H1 (cell line): ENCODE measurements at regions not wholly inside any gene's neighbourhood (a gene's known extent, or its start where the extent isn't known, plus 50 kb on each side); places are given as distances from the start of the nearest gene placed in this dataset.

Experiments
- JUND ChIP-seq: IDR thresholded peaks from 2 replicates; pipeline ENCODE4 v1.6.1; 2011; ENCODE audit warnings: mild to moderate bottlenecking, improper control_type of control experiment, low read length
- TEAD4 ChIP-seq: IDR thresholded peaks from 2 replicates; pipeline ENCODE4 v1.6.1; 2012; ENCODE audit warnings: low read depth, low read length, inconsistent platforms, mixed read lengths
- TF ChIP-seq, protein P1 (sequence below): IDR thresholded peaks from 2 replicates; pipeline ENCODE4 v1.6.1; 2012; ENCODE audit warnings: low read length, inconsistent platforms
- TF ChIP-seq, protein P2 (sequence below): IDR thresholded peaks from 2 replicates; pipeline ENCODE4 v1.6.1; 2012; ENCODE audit warnings: inconsistent platforms

DNA sequence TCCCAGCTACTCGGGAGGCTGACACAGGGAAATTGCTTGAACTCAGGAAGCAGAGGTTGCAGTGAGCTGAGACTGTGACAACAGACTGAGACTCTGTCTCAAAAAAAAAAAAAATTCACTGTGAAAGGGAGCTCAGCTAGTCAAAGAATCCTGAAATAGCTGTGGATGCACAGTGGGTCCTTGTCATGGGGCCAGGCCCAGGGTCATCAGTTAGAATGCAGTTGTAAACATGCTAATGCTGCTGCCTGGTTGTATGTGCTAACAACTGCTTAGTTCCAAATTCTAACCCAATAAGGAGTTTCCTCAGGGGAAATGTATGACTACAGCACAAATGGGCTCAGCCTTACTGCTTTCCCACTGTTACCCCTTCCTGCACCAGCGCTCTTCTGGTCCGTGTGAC is 84.0 kb downstream of the PALM2AKAP2 start (continued):
- TF ChIP-seq, protein P1, sequence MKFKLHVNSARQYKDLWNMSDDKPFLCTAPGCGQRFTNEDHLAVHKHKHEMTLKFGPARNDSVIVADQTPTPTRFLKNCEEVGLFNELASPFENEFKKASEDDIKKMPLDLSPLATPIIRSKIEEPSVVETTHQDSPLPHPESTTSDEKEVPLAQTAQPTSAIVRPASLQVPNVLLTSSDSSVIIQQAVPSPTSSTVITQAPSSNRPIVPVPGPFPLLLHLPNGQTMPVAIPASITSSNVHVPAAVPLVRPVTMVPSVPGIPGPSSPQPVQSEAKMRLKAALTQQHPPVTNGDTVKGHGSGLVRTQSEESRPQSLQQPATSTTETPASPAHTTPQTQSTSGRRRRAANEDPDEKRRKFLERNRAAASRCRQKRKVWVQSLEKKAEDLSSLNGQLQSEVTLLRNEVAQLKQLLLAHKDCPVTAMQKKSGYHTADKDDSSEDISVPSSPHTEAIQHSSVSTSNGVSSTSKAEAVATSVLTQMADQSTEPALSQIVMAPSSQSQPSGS: no peak
- TF ChIP-seq, protein P2, sequence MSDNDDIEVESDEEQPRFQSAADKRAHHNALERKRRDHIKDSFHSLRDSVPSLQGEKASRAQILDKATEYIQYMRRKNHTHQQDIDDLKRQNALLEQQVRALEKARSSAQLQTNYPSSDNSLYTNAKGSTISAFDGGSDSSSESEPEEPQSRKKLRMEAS: no peak
- no peak for TF ChIP-seq JUND
- TF ChIP-seq TEAD4: no peak
